ENCODE measurements at regions not wholly inside any gene's neighbourhood (a gene's known extent, or its start where the extent isn't known, plus 50 kb on each side); places are given as distances from the start of the nearest gene placed in this dataset.

- DNase-seq (no peak), ATAC-seq (no peak)
- TF ChIP-seq EZH2phosphoT487 (IDR thresholded peaks at IDR 0.05; ENCODE audit: borderline replicate concordance, low read length) (no peak), EZH2 (IDR thresholded peaks at IDR 0.05; ENCODE audit: low read length, unreplicated experiment) (no peak), CTCF (conservative IDR thresholded peaks at IDR 0.05; ENCODE audit: low read depth, low read length) (no peak)
- no peaks in the 10 kb centered on the region for H3K9me3 ChIP-seq (ENCODE audit: low read length)
- no peak overlapping the region for H3K4me3 ChIP-seq (ENCODE audit: low read length)
- no peaks in the 10 kb centered on the region for H3F3A ChIP-seq (ENCODE audit: low read length, unreplicated experiment)
- H3K9ac ChIP-seq (ENCODE audit: low read length), result no peak overlapping the region
- ChIA-PET CTCF (no interaction called here), POLR2A (ENCODE audit: unreplicated experiment) (no interaction called here)
- H4K20me1 ChIP-seq (ENCODE audit: low read length), result no peaks in the 10 kb centered on the region
- no peaks in the 10 kb centered on the region for H3K36me3 ChIP-seq (ENCODE audit: low read depth, low read length)
- BruUV-seq (replicated peaks), result no TSS peak
- H3K9me2 ChIP-seq (replicated peaks; ENCODE audit: low read length), result no peaks in the 10 kb centered on the region
- H3K79me2 ChIP-seq (ENCODE audit: low read length), result no peaks in the 10 kb centered on the region
- no peak overlapping the region for H2AFZ ChIP-seq (ENCODE audit: low read length)
- no peak overlapping the region for H3K27ac ChIP-seq (ENCODE audit: low read length)
- no peak overlapping the region for H3K4me2 ChIP-seq (ENCODE audit: low read length)
- H3K27me3 ChIP-seq (ENCODE audit: low read length), result no peaks in the 10 kb centered on the region
- H3K4me1 ChIP-seq (ENCODE audit: insufficient read depth, low read length), result no peaks in the 10 kb centered on the region
- intact Hi-C loops (cut with micrococcal nuclease), result no loop called here
These were observed 195.0 kb upstream of the MAF start for GRCh38 chr16:79795556-79795955.

- H3K4me3 ChIP-seq (ENCODE audit: low read length), result no peak overlapping the region
- intact Hi-C loops (cut with micrococcal nuclease), result no loop called here
- TF ChIP-seq CTCF (conservative IDR thresholded peaks at IDR 0.05; ENCODE audit: low read depth, low read length) (no peak), EZH2phosphoT487 (IDR thresholded peaks at IDR 0.05; ENCODE audit: borderline replicate concordance, low read length) (no peak), EZH2 (IDR thresholded peaks at IDR 0.05; ENCODE audit: low read length, unreplicated experiment) (no peak)
- POLR2A ChIA-PET (ENCODE audit: unreplicated experiment), result no interaction called here
- H3K27ac ChIP-seq (ENCODE audit: low read length), result no peak overlapping the region
- ATAC-seq, result no peak
- BruUV-seq (replicated peaks), result no TSS peak
- H3K36me3 ChIP-seq (ENCODE audit: low read depth, low read length), result no peaks in the 10 kb centered on the region
- DNase-seq, result no peak
- H3K27me3 ChIP-seq (ENCODE audit: low read length), result no peaks in the 10 kb centered on the region
- no peaks in the 10 kb centered on the region for H3K4me1 ChIP-seq (ENCODE audit: insufficient read depth, low read length)
- CTCF ChIA-PET, result no interaction called here
- no peaks in the 10 kb centered on the region for H3K9me2 ChIP-seq (replicated peaks; ENCODE audit: low read length)
- no peak overlapping the region for H3K9ac ChIP-seq (ENCODE audit: low read length)
- H3F3A ChIP-seq (ENCODE audit: low read length, unreplicated experiment), result no peaks in the 10 kb centered on the region
- no peak overlapping the region for H3K4me2 ChIP-seq (ENCODE audit: low read length)
- no peaks in the 10 kb centered on the region for H3K79me2 ChIP-seq (ENCODE audit: low read length)
- no peak overlapping the region for H2AFZ ChIP-seq (ENCODE audit: low read length)
- H3K9me3 ChIP-seq (ENCODE audit: low read length), result no peaks in the 10 kb centered on the region
- no peaks in the 10 kb centered on the region for H4K20me1 ChIP-seq (ENCODE audit: low read length)
These were observed 194.4 kb upstream of the MAF start for GRCh38 chr16:79794941-79795340.

GRCh38 chr16:79792664-79793351 is 192.3 kb upstream of the MAF start:
- Histone ChIP-seq H4K20me1 (ENCODE audit: low read length) (no peaks in the 10 kb centered on the region), H3K27ac (ENCODE audit: low read length) (no peak overlapping the region), H2AFZ (ENCODE audit: low read length) (no peak overlapping the region), H3K9me3 (ENCODE audit: low read length) (no peaks in the 10 kb centered on the region), H3K27me3 (ENCODE audit: low read length) (no peaks in the 10 kb centered on the region), H3K4me1 (ENCODE audit: insufficient read depth, low read length) (no peaks in the 10 kb centered on the region), H3K4me2 (ENCODE audit: low read length) (no peak overlapping the region), H3K36me3 (ENCODE audit: low read depth, low read length) (no peaks in the 10 kb centered on the region), H3K79me2 (ENCODE audit: low read length) (no peaks in the 10 kb centered on the region), H3K9ac (ENCODE audit: low read length) (no peak overlapping the region), H3K4me3 (ENCODE audit: low read length) (no peak overlapping the region), H3K9me2 (replicated peaks; ENCODE audit: low read length) (no peaks in the 10 kb centered on the region), H3F3A (ENCODE audit: low read length, unreplicated experiment) (no peaks in the 10 kb centered on the region)
- TF ChIP-seq CTCF (conservative IDR thresholded peaks at IDR 0.05; ENCODE audit: low read depth, low read length) (no peak), EZH2phosphoT487 (IDR thresholded peaks at IDR 0.05; ENCODE audit: borderline replicate concordance, low read length) (no peak), EZH2 (IDR thresholded peaks at IDR 0.05; ENCODE audit: low read length, unreplicated experiment) (no peak)
- ChIA-PET POLR2A (ENCODE audit: unreplicated experiment) (no interaction called here), CTCF (no interaction called here)
- no peak for DNase-seq
- ATAC-seq, result no peak
- intact Hi-C loops (cut with micrococcal nuclease), result no loop called here
- BruUV-seq (replicated peaks), result no TSS peak

Measured in PC-3 (cell line).